ENCODE measurements at regions not wholly inside any gene's neighbourhood (a gene's known extent, or its start where the extent isn't known, plus 50 kb on each side); places are given as distances from the start of the nearest gene placed in this dataset.

DNA sequence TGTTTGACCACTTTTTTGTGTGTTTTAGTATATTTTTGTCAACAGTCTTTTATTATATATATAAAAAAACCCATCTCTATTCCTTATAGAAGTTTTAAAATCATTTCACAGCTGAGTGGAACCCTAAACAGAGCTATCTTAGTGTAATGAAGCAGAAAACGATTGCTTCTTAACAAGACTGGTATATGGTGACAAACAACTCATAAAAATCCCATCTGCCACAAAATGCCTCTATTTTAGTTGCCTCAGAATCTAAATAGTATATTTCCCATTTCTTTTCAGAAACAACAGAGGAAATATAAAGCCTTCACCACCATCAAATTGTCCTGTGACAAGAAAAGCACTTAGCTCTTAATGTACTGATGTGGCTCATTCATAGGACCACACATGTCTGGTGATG is 322.4 kb downstream of the ATP23 start:
- Histone ChIP-seq H3K9ac (ENCODE audit: low read length) (no peak overlapping the region), H3K36me3 (ENCODE audit: low read length) (no peaks in the 10 kb centered on the region), H3K4me2 (ENCODE audit: low read depth, low read length, poor library complexity, severe bottlenecking) (no peak overlapping the region), H3K27me3 (ENCODE audit: low read length) (no peaks in the 10 kb centered on the region), H3K79me2 (ENCODE audit: insufficient read depth, low read length) (no peaks in the 10 kb centered on the region), H3K27ac (ENCODE audit: low read depth, low read length) (no peak overlapping the region), H3K4me3 (ENCODE audit: insufficient read depth, low read length, poor library complexity, severe bottlenecking) (no peak overlapping the region), H2AFZ (ENCODE audit: low read depth, low read length, severe bottlenecking) (no peak overlapping the region), H4K20me1 (ENCODE audit: low read depth, low read length) (no peaks in the 10 kb centered on the region), H3F3A (ENCODE audit: insufficient read depth) (no peaks in the 10 kb centered on the region), H3K9me2 (replicated peaks; ENCODE audit: insufficient read depth, low read length) (no peaks in the 10 kb centered on the region), H3K9me3 (ENCODE audit: insufficient read depth, low read length) (no peaks in the 10 kb centered on the region)
- TF ChIP-seq, protein P1, sequence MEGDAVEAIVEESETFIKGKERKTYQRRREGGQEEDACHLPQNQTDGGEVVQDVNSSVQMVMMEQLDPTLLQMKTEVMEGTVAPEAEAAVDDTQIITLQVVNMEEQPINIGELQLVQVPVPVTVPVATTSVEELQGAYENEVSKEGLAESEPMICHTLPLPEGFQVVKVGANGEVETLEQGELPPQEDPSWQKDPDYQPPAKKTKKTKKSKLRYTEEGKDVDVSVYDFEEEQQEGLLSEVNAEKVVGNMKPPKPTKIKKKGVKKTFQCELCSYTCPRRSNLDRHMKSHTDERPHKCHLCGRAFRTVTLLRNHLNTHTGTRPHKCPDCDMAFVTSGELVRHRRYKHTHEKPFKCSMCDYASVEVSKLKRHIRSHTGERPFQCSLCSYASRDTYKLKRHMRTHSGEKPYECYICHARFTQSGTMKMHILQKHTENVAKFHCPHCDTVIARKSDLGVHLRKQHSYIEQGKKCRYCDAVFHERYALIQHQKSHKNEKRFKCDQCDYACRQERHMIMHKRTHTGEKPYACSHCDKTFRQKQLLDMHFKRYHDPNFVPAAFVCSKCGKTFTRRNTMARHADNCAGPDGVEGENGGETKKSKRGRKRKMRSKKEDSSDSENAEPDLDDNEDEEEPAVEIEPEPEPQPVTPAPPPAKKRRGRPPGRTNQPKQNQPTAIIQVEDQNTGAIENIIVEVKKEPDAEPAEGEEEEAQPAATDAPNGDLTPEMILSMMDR (IDR thresholded peaks at IDR 0.05; ENCODE audit: insufficient read depth, low read length, poor library complexity, severe bottlenecking): no peak
- TF ChIP-seq EZH2phosphoT487 (conservative IDR thresholded peaks at IDR 0.05; ENCODE audit: low read length): no peak

GRCh38 chr12:58268069-58268468 is 326.7 kb downstream of the ATP23 start:
- Histone ChIP-seq H3K9me3 (ENCODE audit: insufficient read depth, low read length) (no peaks in the 10 kb centered on the region), H3F3A (ENCODE audit: insufficient read depth) (no peaks in the 10 kb centered on the region), H3K4me2 (ENCODE audit: low read depth, low read length, poor library complexity, severe bottlenecking) (no peak overlapping the region), H3K79me2 (ENCODE audit: insufficient read depth, low read length) (no peaks in the 10 kb centered on the region), H3K36me3 (ENCODE audit: low read length) (no peaks in the 10 kb centered on the region), H3K9ac (ENCODE audit: low read length) (no peak overlapping the region), H3K4me3 (ENCODE audit: insufficient read depth, low read length, poor library complexity, severe bottlenecking) (no peak overlapping the region), H2AFZ (ENCODE audit: low read depth, low read length, severe bottlenecking) (no peak overlapping the region), H3K27me3 (ENCODE audit: low read length) (no peaks in the 10 kb centered on the region), H3K9me2 (replicated peaks; ENCODE audit: insufficient read depth, low read length) (no peaks in the 10 kb centered on the region), H4K20me1 (ENCODE audit: low read depth, low read length) (no peaks in the 10 kb centered on the region), H3K27ac (ENCODE audit: low read depth, low read length) (no peak overlapping the region)
- TF ChIP-seq, protein P1 (IDR thresholded peaks at IDR 0.05; ENCODE audit: insufficient read depth, low read length, poor library complexity, severe bottlenecking): no peak
- TF ChIP-seq EZH2phosphoT487 (conservative IDR thresholded peaks at IDR 0.05; ENCODE audit: low read length): no peak

DNA sequence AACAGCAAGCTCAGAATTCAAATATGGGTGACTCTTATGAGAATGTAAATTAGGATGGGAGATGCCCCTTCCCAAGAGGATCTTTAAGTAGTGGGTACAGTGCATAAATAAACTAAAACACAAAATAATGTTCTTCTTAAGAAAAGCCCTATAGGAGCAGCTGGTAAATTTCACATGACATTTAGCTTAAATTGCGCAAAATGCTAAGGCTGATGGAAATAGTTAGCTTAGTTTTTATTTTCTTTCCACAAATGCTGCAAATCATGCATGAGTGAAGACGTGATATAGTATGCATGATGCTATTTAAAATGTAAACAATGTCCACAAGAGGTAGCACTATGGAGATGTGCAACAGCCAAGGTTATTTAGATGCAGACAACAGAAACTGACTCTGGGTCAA is 328.1 kb downstream of the ATP23 start:
- Histone ChIP-seq H3K4me2 (ENCODE audit: low read depth, low read length, poor library complexity, severe bottlenecking) (no peak overlapping the region), H2AFZ (ENCODE audit: low read depth, low read length, severe bottlenecking) (no peak overlapping the region), H3K4me3 (ENCODE audit: insufficient read depth, low read length, poor library complexity, severe bottlenecking) (no peak overlapping the region), H3K27me3 (ENCODE audit: low read length) (no peaks in the 10 kb centered on the region), H3K36me3 (ENCODE audit: low read length) (no peaks in the 10 kb centered on the region), H3K9ac (ENCODE audit: low read length) (no peak overlapping the region), H3K9me3 (ENCODE audit: insufficient read depth, low read length) (no peaks in the 10 kb centered on the region), H4K20me1 (ENCODE audit: low read depth, low read length) (no peaks in the 10 kb centered on the region), H3K9me2 (replicated peaks; ENCODE audit: insufficient read depth, low read length) (no peaks in the 10 kb centered on the region), H3F3A (ENCODE audit: insufficient read depth) (no peaks in the 10 kb centered on the region), H3K79me2 (ENCODE audit: insufficient read depth, low read length) (no peaks in the 10 kb centered on the region), H3K27ac (ENCODE audit: low read depth, low read length) (no peak overlapping the region)
- TF ChIP-seq EZH2phosphoT487 (conservative IDR thresholded peaks at IDR 0.05; ENCODE audit: low read length): no peak
- TF ChIP-seq, protein P1 (IDR thresholded peaks at IDR 0.05; ENCODE audit: insufficient read depth, low read length, poor library complexity, severe bottlenecking): no peak
